ENCODE measurements at regions not wholly inside any gene's neighbourhood (a gene's known extent, or its start where the extent isn't known, plus 50 kb on each side); places are given as distances from the start of the nearest gene placed in this dataset.
"Not testable (repeated sequence)": the region's sequence is repeated elsewhere in the genome, so short reads cannot be mapped to it uniquely, and the experiment has no call there.

- Histone ChIP-seq H3K9me3 (ENCODE audit: low read length) (no peaks in the 10 kb centered on the region), H3K27ac (ENCODE audit: low read length) (no peak overlapping the region), H4K20me1 (ENCODE audit: insufficient read depth, low read depth, low read length) (no peaks in the 10 kb centered on the region), H2AFZ (ENCODE audit: low read length) (no peak overlapping the region), H3K4me2 (ENCODE audit: low read depth, low read length, poor library complexity, severe bottlenecking) (no peak overlapping the region), H3K4me3 (ENCODE audit: low read length) (no peak overlapping the region), H3K36me3 (ENCODE audit: insufficient read depth, low read length) (no peaks in the 10 kb centered on the region), H3K27me3 (ENCODE audit: low read length) (no peaks in the 10 kb centered on the region), H3K4me1 (ENCODE audit: low read length) (no peaks in the 10 kb centered on the region), H3K9ac (ENCODE audit: low read length) (no peak overlapping the region), H3K79me2 (ENCODE audit: low read length) (no peaks in the 10 kb centered on the region), H3K9me2 (replicated peaks; ENCODE audit: insufficient read depth, low read length) (no peaks in the 10 kb centered on the region)
- DNase-seq: no peak
These were observed 115.8 kb upstream of the PDE1A start for GRCh38 chr2:182542501-182543258.

DNA sequence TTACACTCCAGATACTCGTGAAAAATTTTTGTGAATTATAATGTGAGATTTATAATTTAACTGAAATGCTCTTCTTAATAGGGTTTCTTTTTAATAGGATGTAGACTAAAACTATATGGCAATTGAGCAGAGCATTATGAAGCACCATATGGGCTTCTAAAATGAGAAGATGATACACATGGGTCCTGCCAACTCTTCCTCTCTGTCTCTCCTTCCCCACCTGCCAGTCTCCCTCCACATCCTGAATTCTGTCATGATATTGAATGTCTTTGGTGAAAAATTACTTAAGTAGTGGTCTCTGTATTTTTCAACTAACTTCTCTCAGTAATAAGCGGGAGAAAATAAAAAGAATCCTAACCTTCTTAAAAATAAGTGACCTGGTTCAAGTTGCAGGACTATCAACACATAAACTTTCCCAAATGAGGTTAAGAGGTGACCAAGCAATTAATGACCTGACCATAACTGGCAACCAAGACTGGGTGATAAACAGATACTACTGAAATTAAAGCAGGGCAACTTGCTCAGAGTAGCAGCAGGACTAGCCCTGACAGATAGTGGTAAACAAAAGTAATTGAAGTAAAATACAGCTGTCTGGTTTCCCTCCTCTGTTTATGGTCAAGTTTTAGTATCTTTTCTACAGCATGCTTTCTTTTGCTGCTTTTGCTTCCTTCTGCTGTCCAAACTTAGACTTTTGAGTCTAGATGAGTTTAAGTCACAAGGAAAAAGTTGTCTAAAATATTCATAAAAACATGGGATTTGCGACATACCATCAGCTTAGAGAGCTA is 117.1 kb upstream of the PDE1A start:
- DNase-seq: no peak
- Histone ChIP-seq H3K4me1 (ENCODE audit: low read length) (no peaks in the 10 kb centered on the region), H3K4me2 (ENCODE audit: low read depth, low read length, poor library complexity, severe bottlenecking) (no peak overlapping the region), H3K27ac (ENCODE audit: low read length) (no peak overlapping the region), H3K79me2 (ENCODE audit: low read length) (no peaks in the 10 kb centered on the region), H3K9me2 (replicated peaks; ENCODE audit: insufficient read depth, low read length) (no peaks in the 10 kb centered on the region), H3K4me3 (ENCODE audit: low read length) (no peak overlapping the region), H3K9me3 (ENCODE audit: low read length) (no peaks in the 10 kb centered on the region), H3K27me3 (ENCODE audit: low read length) (no peaks in the 10 kb centered on the region), H3K36me3 (ENCODE audit: insufficient read depth, low read length) (no peaks in the 10 kb centered on the region), H2AFZ (ENCODE audit: low read length) (no peak overlapping the region), H3K9ac (ENCODE audit: low read length) (no peak overlapping the region), H4K20me1 (ENCODE audit: insufficient read depth, low read depth, low read length) (no peaks in the 10 kb centered on the region)

DNA sequence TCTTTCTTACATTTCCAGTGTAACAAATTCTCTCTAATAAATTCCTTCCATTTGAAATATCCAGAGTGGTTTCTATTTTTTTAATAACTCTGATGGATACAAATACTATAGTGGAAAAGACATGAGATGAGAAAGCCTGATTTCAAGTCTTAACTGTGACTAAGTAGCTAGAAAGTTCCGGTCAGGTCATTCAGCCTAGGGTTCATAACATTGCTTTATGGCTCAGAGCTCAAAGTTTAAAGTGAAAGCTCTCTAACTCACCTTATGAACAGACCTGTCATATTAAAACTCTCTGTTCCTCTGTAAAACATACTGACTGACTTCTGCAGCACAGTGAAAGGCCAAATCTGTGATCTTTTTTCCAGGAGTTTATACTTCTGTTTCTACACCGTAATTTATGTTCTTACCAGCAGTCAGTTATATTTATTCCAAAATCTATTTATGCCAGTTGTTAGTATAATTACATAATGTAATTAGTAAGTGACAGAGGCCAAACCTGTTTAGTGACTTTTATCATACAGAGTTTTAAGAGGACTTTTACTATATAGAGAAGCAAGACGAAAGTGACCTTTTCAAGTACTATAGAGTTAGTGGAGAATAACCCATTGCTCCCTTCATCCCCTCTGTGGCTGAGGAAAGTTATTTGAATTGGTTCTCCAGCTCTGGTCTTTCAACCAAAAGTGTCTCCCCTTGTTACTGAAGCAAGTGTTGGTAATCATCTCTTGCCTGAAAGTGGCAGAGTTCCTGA is 118.8 kb upstream of the PDE1A start:
- Histone ChIP-seq H3K9ac (ENCODE audit: low read length) (no peak overlapping the region), H3K4me1 (ENCODE audit: low read length) (no peaks in the 10 kb centered on the region), H3K27me3 (ENCODE audit: low read length) (no peaks in the 10 kb centered on the region), H3K9me2 (replicated peaks; ENCODE audit: insufficient read depth, low read length) (no peaks in the 10 kb centered on the region), H3K36me3 (ENCODE audit: insufficient read depth, low read length) (no peaks in the 10 kb centered on the region), H2AFZ (ENCODE audit: low read length) (no peak overlapping the region), H3K27ac (ENCODE audit: low read length) (no peak overlapping the region), H3K79me2 (ENCODE audit: low read length) (no peaks in the 10 kb centered on the region), H4K20me1 (ENCODE audit: insufficient read depth, low read depth, low read length) (no peaks in the 10 kb centered on the region), H3K4me3 (ENCODE audit: low read length) (no peak overlapping the region), H3K9me3 (ENCODE audit: low read length) (no peaks in the 10 kb centered on the region), H3K4me2 (ENCODE audit: low read depth, low read length, poor library complexity, severe bottlenecking) (no peak overlapping the region)
- DNase-seq: no peak

GRCh38 chr2:182548031-182548950 is 121.5 kb upstream of the PDE1A start:
- H3K4me3 ChIP-seq (ENCODE audit: low read length): no peak overlapping the region
- no peaks in the 10 kb centered on the region for H3K79me2 ChIP-seq (ENCODE audit: low read length)
- H3K27me3 ChIP-seq (ENCODE audit: low read length): no peaks in the 10 kb centered on the region
- no peak for DNase-seq
- no peak overlapping the region for H3K27ac ChIP-seq (ENCODE audit: low read length)
- no peak overlapping the region for H2AFZ ChIP-seq (ENCODE audit: low read length)
- H3K4me2 ChIP-seq (ENCODE audit: low read depth, low read length, poor library complexity, severe bottlenecking): no peak overlapping the region
- H3K36me3 ChIP-seq (ENCODE audit: insufficient read depth, low read length): no peaks in the 10 kb centered on the region
- H3K4me1 ChIP-seq (ENCODE audit: low read length): no peaks in the 10 kb centered on the region
- no peak overlapping the region for H3K9ac ChIP-seq (ENCODE audit: low read length)
- H3K9me2 ChIP-seq (replicated peaks; ENCODE audit: insufficient read depth, low read length): no peaks in the 10 kb centered on the region
- H4K20me1 ChIP-seq (ENCODE audit: insufficient read depth, low read depth, low read length): no peaks in the 10 kb centered on the region
- no peaks in the 10 kb centered on the region for H3K9me3 ChIP-seq (ENCODE audit: low read length)

DNA sequence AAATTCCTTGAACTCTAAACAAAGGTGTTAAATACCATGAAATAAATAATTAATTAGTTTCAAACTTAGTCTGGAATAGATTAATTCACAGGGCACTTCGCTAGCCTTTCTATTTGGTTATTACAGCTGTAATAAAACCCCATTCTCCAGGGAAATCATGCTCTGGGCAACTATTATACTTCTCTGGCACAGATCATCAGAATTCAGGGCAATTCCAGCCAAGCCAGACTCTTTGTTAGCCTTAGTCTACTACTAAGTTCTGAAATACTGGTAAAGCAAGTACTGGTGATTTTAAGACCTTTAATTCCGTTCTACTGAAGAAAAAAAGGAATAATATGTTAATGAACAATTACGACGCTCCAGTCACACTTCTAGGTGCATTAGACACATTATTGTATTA is 123.4 kb upstream of the PDE1A start:
- H3K79me2 ChIP-seq (ENCODE audit: low read length): no peaks in the 10 kb centered on the region
- H3K9ac ChIP-seq (ENCODE audit: low read length): no peak overlapping the region
- H3K27ac ChIP-seq (ENCODE audit: low read length): no peak overlapping the region
- no peaks in the 10 kb centered on the region for H3K36me3 ChIP-seq (ENCODE audit: insufficient read depth, low read length)
- no peak for DNase-seq
- no peak overlapping the region for H3K4me2 ChIP-seq (ENCODE audit: low read depth, low read length, poor library complexity, severe bottlenecking)
- no peaks in the 10 kb centered on the region for H3K4me1 ChIP-seq (ENCODE audit: low read length)
- H2AFZ ChIP-seq (ENCODE audit: low read length): no peak overlapping the region
- no peak overlapping the region for H3K4me3 ChIP-seq (ENCODE audit: low read length)
- H3K9me3 ChIP-seq (ENCODE audit: low read length): no peaks in the 10 kb centered on the region
- H3K9me2 ChIP-seq (replicated peaks; ENCODE audit: insufficient read depth, low read length): no peaks in the 10 kb centered on the region
- no peaks in the 10 kb centered on the region for H4K20me1 ChIP-seq (ENCODE audit: insufficient read depth, low read depth, low read length)
- no peaks in the 10 kb centered on the region for H3K27me3 ChIP-seq (ENCODE audit: low read length)

DNA sequence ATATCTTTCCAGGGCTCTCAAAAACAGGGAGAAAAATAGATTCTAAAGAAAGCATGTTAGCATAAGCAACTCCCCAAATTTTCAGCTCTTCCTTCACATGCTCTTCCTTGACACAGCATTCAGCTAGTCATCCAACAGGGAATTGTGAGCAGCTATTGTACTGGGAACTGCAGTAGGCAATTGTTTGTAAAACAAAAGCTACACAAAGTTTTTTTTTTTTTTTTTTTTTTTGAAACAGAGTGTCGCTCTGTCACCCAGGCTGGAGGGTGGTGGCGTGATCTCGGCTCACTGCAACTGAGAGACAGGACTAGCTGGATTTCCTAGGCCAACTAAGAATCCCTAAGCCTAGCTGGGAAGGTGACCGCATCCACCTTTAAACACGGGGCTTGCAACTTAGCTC is 125.4 kb upstream of the PDE1A start:
- H3K79me2 ChIP-seq (ENCODE audit: low read length); H3K4me3 ChIP-seq (ENCODE audit: low read length); H3K9me2 ChIP-seq (replicated peaks; ENCODE audit: insufficient read depth, low read length): not testable (repeated sequence)

GRCh38 chr2:182552785-182553184 is 125.9 kb upstream of the PDE1A start:
- DNase-seq; H3K9me3 ChIP-seq (ENCODE audit: low read length); H3K9ac ChIP-seq (ENCODE audit: low read length); H3K27me3 ChIP-seq (ENCODE audit: low read length); H3K36me3 ChIP-seq (ENCODE audit: insufficient read depth, low read length); H3K4me2 ChIP-seq (ENCODE audit: low read depth, low read length, poor library complexity, severe bottlenecking); H3K4me3 ChIP-seq (ENCODE audit: low read length); H2AFZ ChIP-seq (ENCODE audit: low read length); H3K27ac ChIP-seq (ENCODE audit: low read length); H4K20me1 ChIP-seq (ENCODE audit: insufficient read depth, low read depth, low read length); H3K4me1 ChIP-seq (ENCODE audit: low read length); H3K9me2 ChIP-seq (replicated peaks; ENCODE audit: insufficient read depth, low read length); H3K79me2 ChIP-seq (ENCODE audit: low read length): not testable (repeated sequence)

More for the DNA sequence above, 125.4 kb upstream of the PDE1A start:
- not testable (repeated sequence) for H3K27ac ChIP-seq (ENCODE audit: low read length); H2AFZ ChIP-seq (ENCODE audit: low read length); H4K20me1 ChIP-seq (ENCODE audit: insufficient read depth, low read depth, low read length); H3K36me3 ChIP-seq (ENCODE audit: insufficient read depth, low read length); H3K9me3 ChIP-seq (ENCODE audit: low read length); H3K4me1 ChIP-seq (ENCODE audit: low read length); H3K4me2 ChIP-seq (ENCODE audit: low read depth, low read length, poor library complexity, severe bottlenecking); DNase-seq; H3K27me3 ChIP-seq (ENCODE audit: low read length); H3K9ac ChIP-seq (ENCODE audit: low read length)
